Keratinocyte (primary cell): ENCODE measurements at regions not wholly inside any gene's neighbourhood (a gene's known extent, or its start where the extent isn't known, plus 50 kb on each side); places are given as distances from the start of the nearest gene placed in this dataset.

Experiments used
- EZH2 ChIP-seq: IDR thresholded peaks from one replicate; pipeline ENCODE4 v1.6.1; 2012; ENCODE audit warnings: inconsistent platforms, mild to moderate bottlenecking, low read length, moderate library complexity
- TF ChIP-seq, protein P1 (sequence below), 3 experiments: IDR thresholded peaks in 1 of 3; conservative IDR thresholded peaks in 1 of 3; optimal IDR thresholded peaks in 1 of 3; 2 replicates in 2 of 3; 3 replicates in 1 of 3; pipeline versions ENCODE3 to v1.5.1; 2011; ENCODE audit warnings: low read length in 3 of 3, mild to moderate bottlenecking in 3 of 3, moderate library complexity in 2 of 3, control low read depth in 1 of 3, inconsistent platforms in 1 of 3; ENCODE audit not compliant: insufficient read depth in 2 of 3; ENCODE audit errors: extremely low read depth in 1 of 3

DNA sequence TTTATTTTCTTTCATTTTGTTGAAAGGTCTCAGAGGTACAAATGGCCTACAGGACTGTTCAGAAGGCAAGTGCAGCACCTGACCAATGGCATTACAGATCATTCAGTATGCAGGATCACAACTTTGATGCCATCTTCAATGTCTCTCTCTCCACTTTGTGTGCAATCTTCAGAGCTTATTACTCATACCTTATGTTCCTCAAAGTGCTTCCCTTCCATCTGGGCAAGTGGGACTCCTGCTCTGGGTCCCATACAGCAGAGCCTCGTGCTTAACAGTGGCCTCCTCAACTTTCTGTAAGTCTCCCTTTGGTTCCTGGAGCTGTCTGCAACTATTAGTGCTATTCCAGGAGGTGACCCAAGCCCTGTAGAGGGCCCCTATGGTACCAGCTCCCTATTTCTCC is 358.4 kb upstream of the RPS23 start:
- TF ChIP-seq, protein P1, sequence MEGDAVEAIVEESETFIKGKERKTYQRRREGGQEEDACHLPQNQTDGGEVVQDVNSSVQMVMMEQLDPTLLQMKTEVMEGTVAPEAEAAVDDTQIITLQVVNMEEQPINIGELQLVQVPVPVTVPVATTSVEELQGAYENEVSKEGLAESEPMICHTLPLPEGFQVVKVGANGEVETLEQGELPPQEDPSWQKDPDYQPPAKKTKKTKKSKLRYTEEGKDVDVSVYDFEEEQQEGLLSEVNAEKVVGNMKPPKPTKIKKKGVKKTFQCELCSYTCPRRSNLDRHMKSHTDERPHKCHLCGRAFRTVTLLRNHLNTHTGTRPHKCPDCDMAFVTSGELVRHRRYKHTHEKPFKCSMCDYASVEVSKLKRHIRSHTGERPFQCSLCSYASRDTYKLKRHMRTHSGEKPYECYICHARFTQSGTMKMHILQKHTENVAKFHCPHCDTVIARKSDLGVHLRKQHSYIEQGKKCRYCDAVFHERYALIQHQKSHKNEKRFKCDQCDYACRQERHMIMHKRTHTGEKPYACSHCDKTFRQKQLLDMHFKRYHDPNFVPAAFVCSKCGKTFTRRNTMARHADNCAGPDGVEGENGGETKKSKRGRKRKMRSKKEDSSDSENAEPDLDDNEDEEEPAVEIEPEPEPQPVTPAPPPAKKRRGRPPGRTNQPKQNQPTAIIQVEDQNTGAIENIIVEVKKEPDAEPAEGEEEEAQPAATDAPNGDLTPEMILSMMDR (optimal IDR thresholded peaks at IDR 0.05 in 1 of 3, IDR thresholded peaks at IDR 0.05 in 1 of 3, conservative IDR thresholded peaks at IDR 0.05 in 1 of 3; ENCODE audit: extremely low read depth in 1 of 3, insufficient read depth in 2 of 3, low read length in 3 of 3) = no peak
- TF ChIP-seq EZH2 = no peak
